ENCODE measurements at regions not wholly inside any gene's neighbourhood (a gene's known extent, or its start where the extent isn't known, plus 50 kb on each side); places are given as distances from the start of the nearest gene placed in this dataset.

- ATAC-seq = no peak
- H3K27ac ChIP-seq = peak overlapping the region; percentile 10 to 64; a peak in 4 of 6 replicates
- TF ChIP-seq HOXA7 (CRISPR knock-in tag; IDR thresholded peaks at IDR 0.05) (no peak), SMC3 (IDR thresholded peaks at IDR 0.05) (no peak), RCOR1 (IDR thresholded peaks at IDR 0.05; ENCODE audit: low read depth, low read length) (no peak), MAZ (IDR thresholded peaks at IDR 0.05; ENCODE audit: borderline replicate concordance, low read depth, low read length) (no peak)
- ChIA-PET POLR2A (no interaction called here), CTCF (interaction anchor here (0.9 kb wide), 1 partner anchor 63 kb away, joined by 3 read pairs; no protein-coding TSS in a partner anchor)
- no peak overlapping the region for H3K4me3 ChIP-seq
- FAIRE-seq = no peak
- H3K9me3 ChIP-seq = no peaks in the 10 kb centered on the region
- H3K4me2 ChIP-seq = no peak overlapping the region
- 69% methylated on average over 7 of the region's 7 CpGs for WGBS (ENCODE audit: missing lambda C conversion rate)
- H3K4me1 ChIP-seq = peaks cover 45% of the 10 kb centered on the region
- no peak for DNase-seq (ENCODE audit: low read depth in 1 of 2, low spot score in 1 of 2)
Observed at GRCh38 chr20:61123286-61123685, 128.8 kb upstream of the CDH4 start.

- Histone ChIP-seq H3K4me1 (peaks cover 43% of the 10 kb centered on the region), H3K9me3 (no peaks in the 10 kb centered on the region), H3K4me2 (no peak overlapping the region), H3K4me3 (no peak overlapping the region), H3K27ac (peak overlapping the region; percentile 10 to 64; a peak in 4 of 6 replicates)
- DNase-seq (ENCODE audit: low read depth in 1 of 2, low spot score in 1 of 2) = no peak
- TF ChIP-seq BCL3 (IDR thresholded peaks at IDR 0.05) (no peak), NPAS2 (CRISPR knock-in tag; IDR thresholded peaks at IDR 0.05; ENCODE audit: borderline replicate concordance) (no peak), EP300 (IDR thresholded peaks at IDR 0.05) (no peak)
- POLR2A ChIA-PET = no interaction called here
- CTCF ChIA-PET = interaction anchor here (0.6 to 2.3 kb wide), 4 partner anchors 44 to 106 kb away, joined by 3 to 11 read pairs (median 3); no protein-coding TSS in a partner anchor
- no peak for FAIRE-seq
- no peak for ATAC-seq
- WGBS (ENCODE audit: missing lambda C conversion rate) = 91% methylated on average over 9 of the region's 16 CpGs
Observed at GRCh38 chr20:61123751-61124368, 128.2 kb upstream of the CDH4 start.

- WGBS (ENCODE audit: missing lambda C conversion rate) = 97% methylated on average over 9 of the region's 9 CpGs
- Histone ChIP-seq H3K4me2 (no peak overlapping the region), H3K9me3 (no peaks in the 10 kb centered on the region), H3K4me1 (peaks cover 31% of the 10 kb centered on the region), H3K4me3 (no peak overlapping the region), H3K27ac (peak overlapping the region in 1 of 2 experiments; percentile 56; a peak in 3 of 6 replicates)
- ChIA-PET POLR2A (no interaction called here), CTCF (interaction anchor here (1.4 to 2.3 kb wide), 2 partner anchors 61 to 274 kb away, joined by 3 to 11 read pairs; no protein-coding TSS in a partner anchor)
- no peak for TF ChIP-seq ZNF302 (CRISPR knock-in tag; IDR thresholded peaks at IDR 0.05)
- no peak for TF ChIP-seq HES2 (IDR thresholded peaks at IDR 0.05)
- TF ChIP-seq MAFK (IDR thresholded peaks at IDR 0.05; ENCODE audit: partially characterized antibody) = no peak
- no peak for TF ChIP-seq JUN (IDR thresholded peaks at IDR 0.05)
- no peak for TF ChIP-seq BHLHE40 (IDR thresholded peaks at IDR 0.05; ENCODE audit: low read depth, low read length)
- TF ChIP-seq RCOR1 (IDR thresholded peaks at IDR 0.05; ENCODE audit: low read depth, low read length) = no peak
- TF ChIP-seq EHMT2 (IDR thresholded peaks at IDR 0.05; ENCODE audit: low read depth) = no peak
- TF ChIP-seq CBX8 (IDR thresholded peaks at IDR 0.05) = no peak
- no peak for TF ChIP-seq E2F6 (IDR thresholded peaks at IDR 0.05; ENCODE audit: borderline replicate concordance, low read depth)
- no peak for TF ChIP-seq HMGXB4 (CRISPR knock-in tag; IDR thresholded peaks at IDR 0.05; ENCODE audit: borderline replicate concordance)
- no peak for TF ChIP-seq BCL3 (IDR thresholded peaks at IDR 0.05)
- no peak for TF ChIP-seq RFX5 (IDR thresholded peaks at IDR 0.05)
- TF ChIP-seq KDM1A (IDR thresholded peaks at IDR 0.05; ENCODE audit: low read depth) = no peak
- no peak for TF ChIP-seq ESRRA (IDR thresholded peaks at IDR 0.05; ENCODE audit: borderline replicate concordance, low read length)
- no peak for TF ChIP-seq PBX3 (IDR thresholded peaks at IDR 0.05)
- TF ChIP-seq HDAC2 (IDR thresholded peaks at IDR 0.05) = no peak
- no peak for DNase-seq (ENCODE audit: low read depth in 1 of 2, low spot score in 1 of 2)
- ATAC-seq = no peak
- no peak for FAIRE-seq
Observed at GRCh38 chr20:61125076-61125475, 127.0 kb upstream of the CDH4 start.
